HepG2 (cell line): ENCODE measurements at regions not wholly inside any gene's neighbourhood (a gene's known extent, or its start where the extent isn't known, plus 50 kb on each side); places are given as distances from the start of the nearest gene placed in this dataset.

Source experiments
- ATAC-seq: fragments of 200-7000 bp; cut with Tn5 transposase; 3 replicates; pipeline ENCODE4 v1.9.1; 2020; ENCODE audit warnings: mild to moderate bottlenecking, moderate library complexity
- BruUV-seq: library from RNA; stranded (reverse); fragments of 400-500 nt; replicated peaks from 2 replicates; lab custom pipeline; 2021; lab: Mats Ljungman, UMichigan
- CTCF ChIA-PET: fragments of 300-600 bp; formaldehyde crosslinking; extraction: SDS; loops from one replicate; lab custom pipeline; 2021; ENCODE audit warnings: low total read pairs, inconsistent platforms, low intra/inter-chr PET ratio; lab: Yijun Ruan, JAX
- POLR2A ChIA-PET: fragments of 350-600 bp; sonication (Branson Sonifier 250); formaldehyde crosslinking; loops from one replicate; lab custom pipeline; 2020; ENCODE audit warnings: antibody characterized with exemption, inconsistent platforms; lab: Yijun Ruan, JAX
- DNase-seq: peaks from one replicate; pipeline ENCODE4 v3.0.0-alpha.2; 2015; ENCODE audit warnings: low spot score
- FAIRE-seq: peaks from 3 replicates; lab custom pipeline; 2011; peaks lifted over from hg19 to GRCh38; lab: Jason Lieb, UNC
- H2AFZ ChIP-seq: one replicate; pipeline ENCODE4 v1.6.1; 2011; ENCODE audit warnings: low read length, inconsistent platforms
- H3K27ac ChIP-seq: fragments of 300-600 bp; 3 replicates; pipeline ENCODE4 v1.8.0; 2011; ENCODE audit warnings: mixed run types, mild to moderate bottlenecking, mixed read lengths, low read length, inconsistent platforms; ENCODE audit not compliant: insufficient read depth; ENCODE audit errors: extremely low read length
- H3K27me3 ChIP-seq, 2 experiments: fragments of 200-600 bp in 1 of 2; 2 replicates in 1 of 2; 3 replicates in 1 of 2; pipeline versions ENCODE4 v1.6.0 to v1.8.0; 2011; ENCODE audit warnings: low read length in 2 of 2, mild to moderate bottlenecking in 2 of 2, moderate library complexity in 2 of 2, inconsistent platforms in 1 of 2; ENCODE audit not compliant: insufficient read depth in 2 of 2, control insufficient read depth in 1 of 2
- H3K36me3 ChIP-seq, 2 experiments: fragments of 200-600 bp in 1 of 2; replicated peaks in 1 of 2; 2 replicates in 1 of 2; 3 replicates in 1 of 2; pipeline versions ENCODE4 v1.5.1 to v1.8.0; 2011; ENCODE audit warnings: low read length in 2 of 2, inconsistent platforms in 1 of 2; ENCODE audit not compliant: insufficient read depth in 2 of 2, control insufficient read depth in 1 of 2
- H3K4me1 ChIP-seq: 2 replicates; pipeline ENCODE4 v1.5.1; 2012; ENCODE audit warnings: low read length, inconsistent platforms; ENCODE audit not compliant: insufficient read depth
- H3K4me2 ChIP-seq: 2 replicates; pipeline ENCODE4 v1.6.0; 2011; ENCODE audit warnings: low read depth, low read length, inconsistent platforms
- H3K4me3 ChIP-seq, 3 experiments: fragments of 200-600 bp in 1 of 3; sonication (generic), shearing (Covaris generic) in 1 of 3; replicated peaks in 1 of 3; 2 replicates each; pipeline ENCODE4 v1.5.1; 2011 to 2016; ENCODE audit warnings: low read length in 3 of 3, inconsistent platforms in 2 of 3, low read depth in 2 of 3, mild to moderate bottlenecking in 2 of 3, control low read depth in 1 of 3, mixed read lengths in 1 of 3; ENCODE audit not compliant: insufficient read depth in 1 of 3
- H3K79me2 ChIP-seq: one replicate; pipeline ENCODE4 v1.6.1; 2011; ENCODE audit warnings: low read length, inconsistent platforms; ENCODE audit not compliant: insufficient read depth
- H3K9ac ChIP-seq: 2 replicates; pipeline ENCODE4 v1.6.0; 2011; ENCODE audit warnings: mild to moderate bottlenecking, low read depth, low read length, inconsistent platforms; ENCODE audit not compliant: insufficient read depth
- H3K9me3 ChIP-seq: 2 replicates; pipeline ENCODE4 v1.5.1; 2012; ENCODE audit warnings: mild to moderate bottlenecking, low read length
- H4K20me1 ChIP-seq: 2 replicates; pipeline ENCODE4 v1.6.0; 2011; ENCODE audit warnings: inconsistent platforms, mild to moderate bottlenecking, low read length, moderate library complexity; ENCODE audit not compliant: insufficient read depth
- BRCA1 ChIP-seq: sonication (generic); formaldehyde crosslinking; IDR thresholded peaks from 2 replicates; pipeline ENCODE4 v1.4.0; 2020; ENCODE audit warnings: missing genetic modification reagents
- JARID2 ChIP-seq: sonication (generic); formaldehyde crosslinking; IDR thresholded peaks from 2 replicates; pipeline ENCODE4 v1.8.1; 2023; ENCODE audit warnings: missing genetic modification reagents, inconsistent platforms; ENCODE audit not compliant: insufficient replicate concordance
- KAT8 ChIP-seq: IDR thresholded peaks from 2 replicates; pipeline ENCODE4 v1.6.1; 2016; ENCODE audit warnings: missing genetic modification reagents, missing compliant biosample characterization
- KDM5B ChIP-seq: sonication (generic); formaldehyde crosslinking; IDR thresholded peaks from 2 replicates; pipeline ENCODE4 v1.4.0; 2020; ENCODE audit warnings: missing genetic modification reagents, mild to moderate bottlenecking, borderline replicate concordance
- PCBP1 ChIP-seq: fragments of 200-400 bp; formaldehyde crosslinking; IDR thresholded peaks from 2 replicates; pipeline ENCODE4 v1.6.1; 2017; ENCODE audit warnings: mild to moderate bottlenecking, low read depth, low read length, borderline replicate concordance
- RAD51 ChIP-seq: fragments of 450-650 bp; IDR thresholded peaks from 2 replicates; pipeline ENCODE4 v1.6.1; 2016; ENCODE audit warnings: borderline replicate concordance
- ZNF30 ChIP-seq: sonication (generic); formaldehyde crosslinking; IDR thresholded peaks from 2 replicates; pipeline ENCODE4 v1.5.0; 2020; ENCODE audit warnings: mild to moderate bottlenecking, missing genetic modification reagents
- ZNF460 ChIP-seq: sonication (generic); formaldehyde crosslinking; IDR thresholded peaks from 2 replicates; pipeline ENCODE4 v1.5.1; 2020; ENCODE audit warnings: missing genetic modification reagents, mild to moderate bottlenecking, borderline replicate concordance
- ZNF607 ChIP-seq: sonication (generic); formaldehyde crosslinking; IDR thresholded peaks from 2 replicates; pipeline ENCODE4 v1.5.1; 2020; ENCODE audit warnings: missing genetic modification reagents, mild to moderate bottlenecking, borderline replicate concordance
- ZNF749 ChIP-seq: sonication (generic); formaldehyde crosslinking; IDR thresholded peaks from 2 replicates; pipeline ENCODE4 v1.8.0; 2022; ENCODE audit warnings: mild to moderate bottlenecking, missing genetic modification reagents, moderate library complexity, borderline replicate concordance
- WGBS: methylation state at CpG from one replicate; pipeline ENCODE4 v1.1.6; 2017; ENCODE audit warnings: low lambda C conversion rate; 5-methylcytosine and 5-hydroxymethylcytosine counted together
- in situ Hi-C: cut with HindIII; loops from 2 replicates; pipeline ENCODE4 v1.10.0; 2017; ENCODE audit warnings: low pct_unique_long_range_greater_than_20kb; ENCODE audit not compliant: extremely low pct_ligation_motif_present
- intact Hi-C: fragments of 100-400 bp; cut with micrococcal nuclease; formaldehyde crosslinking; loops from one replicate; pipeline ENCODE4 v1.10.0; 2022; ENCODE audit not compliant: unreplicated experiment
- TF ChIP-seq, protein P1 (sequence below): sonication (generic); formaldehyde crosslinking; IDR thresholded peaks from 2 replicates; pipeline ENCODE4 v1.4.0; 2020; ENCODE audit warnings: mild to moderate bottlenecking, missing genetic modification reagents, borderline replicate concordance
- TF ChIP-seq, protein P2 (sequence below): sonication (generic); formaldehyde crosslinking; conservative IDR thresholded peaks from 2 replicates; pipeline ENCODE4 v1.8.0; 2022; ENCODE audit warnings: low read depth, missing genetic modification reagents
- TF ChIP-seq, protein P3 (sequence below): sonication (generic); formaldehyde crosslinking; IDR thresholded peaks from 2 replicates; pipeline ENCODE4 v1.4.0; 2020; ENCODE audit warnings: missing genetic modification reagents, low read depth, mild to moderate bottlenecking, borderline replicate concordance

DNA sequence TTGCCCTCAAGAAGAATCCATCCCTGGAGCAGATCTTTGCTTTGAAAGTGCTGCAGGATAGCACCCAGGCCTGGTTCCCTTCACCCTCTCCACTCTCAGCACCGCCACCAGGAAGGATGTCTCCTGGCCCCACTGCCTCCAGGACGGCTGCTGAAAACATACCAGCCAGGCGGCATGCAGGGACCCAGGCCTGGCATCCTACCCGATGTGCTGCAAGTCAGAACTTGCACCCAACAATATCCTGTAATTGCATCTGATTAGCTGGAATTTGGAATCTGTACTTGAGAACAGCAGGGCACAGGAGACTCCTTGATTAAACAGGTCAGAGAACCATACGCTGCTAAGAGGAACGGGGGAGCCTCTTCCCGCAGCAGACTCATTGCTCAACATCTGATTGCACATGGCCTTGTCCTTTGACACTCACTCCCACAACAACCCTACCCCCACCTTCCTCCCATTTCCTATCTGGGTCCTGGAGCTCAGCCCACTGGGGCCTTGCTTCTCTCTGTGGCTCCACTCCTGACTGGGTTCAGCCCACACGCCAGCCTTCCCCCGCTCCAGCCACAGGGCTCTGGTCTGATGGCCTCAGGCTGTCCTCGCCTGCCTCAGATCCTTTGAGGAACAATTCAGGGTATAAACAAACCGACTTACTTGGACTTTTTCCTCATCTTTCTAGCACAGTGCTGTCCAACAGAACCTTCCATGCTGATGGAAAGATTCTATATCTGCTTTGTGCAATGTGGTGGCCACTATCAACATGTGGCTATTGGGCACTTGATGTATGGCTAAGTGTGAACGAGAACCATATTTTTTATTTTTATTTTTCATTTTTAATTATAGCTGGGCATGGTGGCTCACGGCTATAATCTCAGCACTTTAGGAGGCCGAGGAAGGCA is 78.0 kb downstream of the FGD2 start:
- ATAC-seq, result peak; percentile 96
- H3K9ac ChIP-seq, result peak overlapping the region; percentile 52; the same call in 1 of the 2 replicates
- no peaks in the 10 kb centered on the region for H3K9me3 ChIP-seq
- BruUV-seq, result TSS peak; percentile 64
- no peak overlapping the region for H2AFZ ChIP-seq
- peaks cover 76% of the 10 kb centered on the region for H3K4me1 ChIP-seq
- H3K4me3 ChIP-seq, result peak overlapping the region; percentile 3 to 57 (median 15); a peak in 2 of 6 replicates
- H3K27ac ChIP-seq, result peak overlapping the region; percentile 74
- H3K4me2 ChIP-seq, result peak overlapping the region; percentile 80
- DNase-seq, result peak; percentile 96
- no peaks in the 10 kb centered on the region for H3K27me3 ChIP-seq
- H4K20me1 ChIP-seq, result no peaks in the 10 kb centered on the region
- ChIA-PET POLR2A (interaction anchor here (0.7 to 3.3 kb wide), 27 partner anchors 10 to 406 kb away, joined by 3 to 73 read pairs (median 6); partner anchors contain the start of gene PIM1), CTCF (no interaction called here)
- in situ Hi-C loops, result no loop called here
- no peaks in the 10 kb centered on the region for H3K79me2 ChIP-seq
- 23% methylated on average over 14 of the region's 14 CpGs for WGBS
- peak; percentile 98 for FAIRE-seq
- intact Hi-C loops, result no loop called here
- no peaks in the 10 kb centered on the region for H3K36me3 ChIP-seq
- peak; percentile 92; the same call in 1 of the 2 replicates for TF ChIP-seq KDM5B (CRISPR knock-in tag)
- peak; percentile 96 for TF ChIP-seq ZNF607 (CRISPR knock-in tag)
- no peak for TF ChIP-seq ZNF30 (CRISPR knock-in tag)
- TF ChIP-seq ZNF749 (CRISPR knock-in tag), result peak; percentile 98
- TF ChIP-seq KAT8, result peak; percentile 95
- TF ChIP-seq BRCA1 (CRISPR knock-in tag), result peak; percentile 77; the same call in 1 of the 2 replicates
- no peak for TF ChIP-seq RAD51
- TF ChIP-seq, protein P1, sequence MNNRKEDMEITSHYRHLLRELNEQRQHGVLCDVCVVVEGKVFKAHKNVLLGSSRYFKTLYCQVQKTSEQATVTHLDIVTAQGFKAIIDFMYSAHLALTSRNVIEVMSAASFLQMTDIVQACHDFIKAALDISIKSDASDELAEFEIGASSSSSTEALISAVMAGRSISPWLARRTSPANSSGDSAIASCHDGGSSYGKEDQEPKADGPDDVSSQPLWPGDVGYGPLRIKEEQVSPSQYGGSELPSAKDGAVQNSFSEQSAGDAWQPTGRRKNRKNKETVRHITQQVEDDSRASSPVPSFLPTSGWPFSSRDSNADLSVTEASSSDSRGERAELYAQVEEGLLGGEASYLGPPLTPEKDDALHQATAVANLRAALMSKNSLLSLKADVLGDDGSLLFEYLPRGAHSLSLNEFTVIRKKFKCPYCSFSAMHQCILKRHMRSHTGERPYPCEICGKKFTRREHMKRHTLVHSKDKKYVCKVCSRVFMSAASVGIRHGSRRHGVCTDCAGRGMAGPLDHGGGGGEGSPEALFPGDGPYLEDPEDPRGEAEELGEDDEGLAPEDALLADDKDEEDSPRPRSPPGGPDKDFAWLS, result peak; percentile 95; the same call in 1 of the 2 replicates
- TF ChIP-seq, protein P2, sequence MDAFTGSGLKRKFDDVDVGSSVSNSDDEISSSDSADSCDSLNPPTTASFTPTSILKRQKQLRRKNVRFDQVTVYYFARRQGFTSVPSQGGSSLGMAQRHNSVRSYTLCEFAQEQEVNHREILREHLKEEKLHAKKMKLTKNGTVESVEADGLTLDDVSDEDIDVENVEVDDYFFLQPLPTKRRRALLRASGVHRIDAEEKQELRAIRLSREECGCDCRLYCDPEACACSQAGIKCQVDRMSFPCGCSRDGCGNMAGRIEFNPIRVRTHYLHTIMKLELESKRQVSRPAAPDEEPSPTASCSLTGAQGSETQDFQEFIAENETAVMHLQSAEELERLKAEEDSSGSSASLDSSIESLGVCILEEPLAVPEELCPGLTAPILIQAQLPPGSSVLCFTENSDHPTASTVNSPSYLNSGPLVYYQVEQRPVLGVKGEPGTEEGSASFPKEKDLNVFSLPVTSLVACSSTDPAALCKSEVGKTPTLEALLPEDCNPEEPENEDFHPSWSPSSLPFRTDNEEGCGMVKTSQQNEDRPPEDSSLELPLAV (CRISPR knock-in tag), result no peak; the same call in 1 of the 2 replicates
- TF ChIP-seq, protein P3, sequence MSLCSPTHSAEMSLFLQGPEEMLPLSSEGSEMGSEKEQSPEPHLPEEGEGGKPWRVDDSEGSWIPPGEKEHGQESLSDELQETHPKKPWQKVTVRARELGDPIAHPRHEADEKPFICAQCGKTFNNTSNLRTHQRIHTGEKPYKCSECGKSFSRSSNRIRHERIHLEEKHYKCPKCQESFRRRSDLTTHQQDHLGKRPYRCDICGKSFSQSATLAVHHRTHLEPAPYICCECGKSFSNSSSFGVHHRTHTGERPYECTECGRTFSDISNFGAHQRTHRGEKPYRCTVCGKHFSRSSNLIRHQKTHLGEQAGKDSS (CRISPR knock-in tag), result peak; percentile 95; the same call in 1 of the 2 replicates
- TF ChIP-seq ZNF460, result peak; percentile 78; the same call in 1 of the 2 replicates
- no peak for TF ChIP-seq JARID2 (CRISPR knock-in tag)
- TF ChIP-seq PCBP1, result 0 out of 2 replicates have a peak, but pooled peaks have one; percentile 25
